SK-N-SH (cell line): ENCODE measurements at regions not wholly inside any gene's neighbourhood (a gene's known extent, or its start where the extent isn't known, plus 50 kb on each side); places are given as distances from the start of the nearest gene placed in this dataset.

Experiments
- CTCF ChIP-seq: fragments of 200-600 bp; sonication (generic); IDR thresholded peaks from 2 replicates; pipeline ENCODE4 v1.6.1; 2017; ENCODE audit warnings: antibody characterized with exemption, mild to moderate bottlenecking, moderate library complexity
- GABPA ChIP-seq: IDR thresholded peaks from 2 replicates; pipeline ENCODE4 v1.4.0; 2012; ENCODE audit warnings: low read depth, mild to moderate bottlenecking
- REST ChIP-seq: IDR thresholded peaks from 2 replicates; pipeline ENCODE4 v1.6.1; 2012; ENCODE audit warnings: mild to moderate bottlenecking, low read depth, low read length, moderate library complexity

GRCh38 chr21:24945910-24946309 is 661.4 kb downstream of the MRPL39 start:
- TF ChIP-seq GABPA (no peak), CTCF (no peak), REST (no peak)
